WERI-Rb-1 (cell line): ENCODE measurements at regions not wholly inside any gene's neighbourhood (a gene's known extent, or its start where the extent isn't known, plus 50 kb on each side); places are given as distances from the start of the nearest gene placed in this dataset.

Source experiments
- DNase-seq: peaks from one replicate; pipeline ENCODE4 v3.0.0-alpha.2; 2020
- H3K27ac ChIP-seq: fragments of 250-450 bp; sonication (Bioruptor Pico); 2 replicates; pipeline ENCODE4 v1.5.1; 2020; ENCODE audit warnings: mild to moderate bottlenecking, moderate library complexity
- H3K27me3 ChIP-seq: fragments of 250-450 bp; sonication (Bioruptor Pico); 2 replicates; pipeline ENCODE4 v1.5.1; 2021; ENCODE audit warnings: mild to moderate bottlenecking, low read depth, moderate library complexity; ENCODE audit not compliant: insufficient read depth, severe bottlenecking
- H3K36me3 ChIP-seq: fragments of 250-450 bp; sonication (Bioruptor Pico); 2 replicates; pipeline ENCODE4 v1.5.1; 2020; ENCODE audit warnings: mild to moderate bottlenecking, moderate library complexity
- H3K4me3 ChIP-seq: 2 replicates; pipeline ENCODE4 v1.5.1; 2011; ENCODE audit warnings: low read depth, mild to moderate bottlenecking, control low read depth, low read length
- H3K9me3 ChIP-seq: fragments of 250-450 bp; sonication (Bioruptor Pico); 2 replicates; pipeline ENCODE4 v1.5.1; 2021; ENCODE audit warnings: mild to moderate bottlenecking, moderate library complexity; ENCODE audit not compliant: severe bottlenecking
- TF ChIP-seq, protein P1 (sequence below): IDR thresholded peaks from 2 replicates; pipeline ENCODE4 v1.5.1; 2011; ENCODE audit warnings: low read depth, mild to moderate bottlenecking, control low read depth, inconsistent platforms, low read length

- no peak for DNase-seq
- H3K27ac ChIP-seq, result no peak overlapping the region
- no peak overlapping the region for H3K4me3 ChIP-seq
- H3K27me3 ChIP-seq, result no peaks in the 10 kb centered on the region
- H3K9me3 ChIP-seq, result no peaks in the 10 kb centered on the region
- TF ChIP-seq, protein P1, sequence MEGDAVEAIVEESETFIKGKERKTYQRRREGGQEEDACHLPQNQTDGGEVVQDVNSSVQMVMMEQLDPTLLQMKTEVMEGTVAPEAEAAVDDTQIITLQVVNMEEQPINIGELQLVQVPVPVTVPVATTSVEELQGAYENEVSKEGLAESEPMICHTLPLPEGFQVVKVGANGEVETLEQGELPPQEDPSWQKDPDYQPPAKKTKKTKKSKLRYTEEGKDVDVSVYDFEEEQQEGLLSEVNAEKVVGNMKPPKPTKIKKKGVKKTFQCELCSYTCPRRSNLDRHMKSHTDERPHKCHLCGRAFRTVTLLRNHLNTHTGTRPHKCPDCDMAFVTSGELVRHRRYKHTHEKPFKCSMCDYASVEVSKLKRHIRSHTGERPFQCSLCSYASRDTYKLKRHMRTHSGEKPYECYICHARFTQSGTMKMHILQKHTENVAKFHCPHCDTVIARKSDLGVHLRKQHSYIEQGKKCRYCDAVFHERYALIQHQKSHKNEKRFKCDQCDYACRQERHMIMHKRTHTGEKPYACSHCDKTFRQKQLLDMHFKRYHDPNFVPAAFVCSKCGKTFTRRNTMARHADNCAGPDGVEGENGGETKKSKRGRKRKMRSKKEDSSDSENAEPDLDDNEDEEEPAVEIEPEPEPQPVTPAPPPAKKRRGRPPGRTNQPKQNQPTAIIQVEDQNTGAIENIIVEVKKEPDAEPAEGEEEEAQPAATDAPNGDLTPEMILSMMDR, result no peak
- no peaks in the 10 kb centered on the region for H3K36me3 ChIP-seq
These were observed 510.1 kb upstream of the CDH9 start for GRCh38 chr5:27548484-27548883.

GRCh38 chr5:27535031-27535557 lies 496.7 kb upstream of the CDH9 start:
- Histone ChIP-seq H3K27ac (no peak overlapping the region), H3K27me3 (no peaks in the 10 kb centered on the region), H3K36me3 (no peaks in the 10 kb centered on the region), H3K4me3 (no peak overlapping the region), H3K9me3 (no peaks in the 10 kb centered on the region)
- TF ChIP-seq, protein P1, result no peak
- no peak for DNase-seq

GRCh38 chr5:27532305-27532704 lies 493.9 kb upstream of the CDH9 start:
- no peaks in the 10 kb centered on the region for H3K36me3 ChIP-seq
- H3K27ac ChIP-seq, result no peak overlapping the region
- DNase-seq, result no peak
- TF ChIP-seq, protein P1, result no peak
- no peak overlapping the region for H3K4me3 ChIP-seq
- no peaks in the 10 kb centered on the region for H3K9me3 ChIP-seq
- no peaks in the 10 kb centered on the region for H3K27me3 ChIP-seq

DNA sequence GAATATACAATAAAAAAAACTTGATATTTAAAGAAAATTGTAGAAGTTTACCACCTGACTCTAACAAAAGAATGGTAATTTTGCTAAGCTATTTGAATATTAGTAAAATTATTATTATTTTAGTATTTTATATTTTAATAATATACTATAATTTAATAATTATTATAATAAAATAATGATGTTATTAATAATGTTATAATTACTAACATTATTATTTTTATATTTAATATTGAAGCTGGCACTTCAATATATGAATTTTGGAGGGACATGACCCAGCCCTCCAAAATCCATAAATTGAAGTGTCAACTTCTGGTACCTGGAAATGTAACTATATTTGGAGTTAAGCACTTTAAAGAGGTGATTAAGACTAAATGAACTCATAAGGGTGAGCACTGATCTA lies 486.1 kb upstream of the CDH9 start:
- DNase-seq, result no peak
- Histone ChIP-seq H3K36me3 (no peaks in the 10 kb centered on the region), H3K9me3 (no peaks in the 10 kb centered on the region), H3K27ac (no peak overlapping the region), H3K27me3 (no peaks in the 10 kb centered on the region), H3K4me3 (no peak overlapping the region)
- TF ChIP-seq, protein P1, result no peak

- Histone ChIP-seq H3K4me3 (no peak overlapping the region), H3K36me3 (no peaks in the 10 kb centered on the region), H3K27ac (no peak overlapping the region), H3K27me3 (no peaks in the 10 kb centered on the region), H3K9me3 (no peaks in the 10 kb centered on the region)
- no peak for DNase-seq
- TF ChIP-seq, protein P1, result no peak
These were observed 485.2 kb upstream of the CDH9 start for GRCh38 chr5:27523629-27524028.

DNA sequence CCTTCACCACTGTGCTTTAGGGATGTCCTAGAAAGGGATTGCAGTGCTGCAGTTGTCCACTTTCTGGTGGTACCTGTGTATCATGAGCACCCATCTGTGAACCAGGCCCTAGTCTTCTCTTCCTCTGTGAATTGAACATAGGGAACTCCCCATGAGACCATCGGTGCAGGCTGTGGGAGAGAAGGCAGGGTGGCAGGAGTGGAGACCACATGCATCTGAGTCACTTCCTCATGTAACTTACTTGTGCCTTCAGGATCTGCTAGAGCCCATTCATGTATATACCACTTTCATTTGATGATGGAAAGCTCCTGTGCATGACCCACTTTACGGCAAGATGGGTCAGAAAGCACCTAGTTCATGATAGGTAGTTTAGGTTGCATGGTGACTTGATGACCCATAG lies 478.1 kb upstream of the CDH9 start:
- Histone ChIP-seq H3K27ac (no peak overlapping the region), H3K4me3 (no peak overlapping the region), H3K27me3 (no peaks in the 10 kb centered on the region), H3K36me3 (no peaks in the 10 kb centered on the region), H3K9me3 (no peaks in the 10 kb centered on the region)
- DNase-seq, result no peak
- TF ChIP-seq, protein P1, result no peak
